Esophagus squamous epithelium (tissue), 5 donors: ENCODE measurements at regions not wholly inside any gene's neighbourhood (a gene's known extent, or its start where the extent isn't known, plus 50 kb on each side); places are given as distances from the start of the nearest gene placed in this dataset.

Source experiments
- DNase-seq: peaks from one replicate; lab custom pipeline; 2025; lab: John Stamatoyannopoulos, UW
- H3K27ac ChIP-seq, 4 donors: fragments of 200-600 bp; sonication (generic); one replicate each; pipeline ENCODE4 v1.5.1; 2016 to 2019; ENCODE audit warnings: mild to moderate bottlenecking in 1 of 4
- H3K27me3 ChIP-seq, 4 donors: fragments of 200-600 bp; sonication (generic); 1 replicate in 3 of 4; 2 replicates in 1 of 4; pipeline versions ENCODE4 v1.5.1 to v1.6.0; 2017 to 2021; ENCODE audit warnings: antibody characterized with exemption in 1 of 4
- H3K36me3 ChIP-seq, 3 donors: fragments of 200-600 bp; sonication (generic); one replicate each; pipeline ENCODE4 v1.5.1; 2016 to 2019
- H3K4me1 ChIP-seq, 3 donors: fragments of 200-600 bp; sonication (generic); one replicate each; pipeline ENCODE4 v1.5.1; 2017 to 2019
- H3K4me3 ChIP-seq, 4 donors: fragments of 200-600 bp; sonication (generic); 1 replicate in 3 of 4; 2 replicates in 1 of 4; pipeline ENCODE4 v1.5.1; 2016 to 2019; ENCODE audit warnings: mild to moderate bottlenecking in 2 of 4, moderate library complexity in 1 of 4
- H3K9me3 ChIP-seq, 3 donors: fragments of 200-600 bp; sonication (generic); one replicate each; pipeline ENCODE4 v1.5.1; 2016 to 2019
- CTCF ChIP-seq, 6 experiments: fragments of 450-650 bp in 4 of 6; fragments of 200-600 bp in 2 of 6; sonication (generic) in 2 of 6; IDR thresholded peaks; one replicate each; pipeline ENCODE4 v1.5.1; 2016 to 2019; ENCODE audit warnings: antibody characterized with exemption in 6 of 6, mild to moderate bottlenecking in 4 of 6, moderate library complexity in 4 of 6
- POLR2A ChIP-seq, 4 donors: fragments of 450-650 bp; IDR thresholded peaks; one replicate each; pipeline ENCODE4 v1.6.1; 2017; ENCODE audit warnings: antibody characterized with exemption in 4 of 4, mild to moderate bottlenecking in 4 of 4, moderate library complexity in 3 of 4
- WGBS, 2 donors: methylation state at CpG; one replicate each; pipeline ENCODE4 v1.1.5; 2018; 5-methylcytosine and 5-hydroxymethylcytosine counted together
- intact Hi-C: fragments of 100-400 bp; cut with DNase I; formaldehyde crosslinking; loops from one replicate; pipeline ENCODE4 v1.15.0; 2022
- donor health status: DM: yes; HTN: yes; CAD: no.

DNA sequence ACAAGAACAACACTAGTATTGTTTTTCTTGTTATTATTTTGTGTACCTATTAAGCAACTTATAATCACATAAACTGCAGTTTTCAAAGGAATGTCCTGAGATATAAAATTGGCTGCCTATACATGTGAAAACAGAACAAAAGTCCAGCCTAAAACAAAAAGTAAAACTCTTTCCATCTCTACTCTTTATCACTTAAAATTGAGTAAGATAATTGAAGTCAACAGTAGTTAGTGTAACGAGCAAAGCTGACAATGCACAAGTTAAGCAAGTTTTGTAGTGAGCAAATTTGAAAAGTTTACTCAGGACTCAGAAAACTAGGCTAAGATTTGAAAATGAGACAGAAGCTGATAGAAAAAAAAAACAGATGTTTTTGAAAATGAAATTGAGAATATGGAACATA, 941.4 kb upstream of the MAN1A1 start:
- Histone ChIP-seq H3K27me3 (no peaks in the 10 kb centered on the region), H3K36me3 (no peaks in the 10 kb centered on the region), H3K9me3 (no peaks in the 10 kb centered on the region), H3K4me1 (no peaks in the 10 kb centered on the region), H3K4me3 (no peak overlapping the region), H3K27ac (no peak overlapping the region)
- TF ChIP-seq POLR2A (IDR thresholded peaks at IDR 0.05) (no peak), CTCF (IDR thresholded peaks at IDR 0.05) (no peak)
- intact Hi-C loops: no loop called here
- WGBS, 2 donors: 30 to 31% methylated on average over 1 of the region's 1 CpG
- no peak for DNase-seq

- Histone ChIP-seq H3K4me3 (no peak overlapping the region), H3K9me3 (no peaks in the 10 kb centered on the region), H3K27me3 (no peaks in the 10 kb centered on the region), H3K27ac (no peak overlapping the region), H3K4me1 (no peaks in the 10 kb centered on the region), H3K36me3 (no peaks in the 10 kb centered on the region)
- WGBS, 2 donors: 74 to 82% methylated on average over 2 of the region's 2 CpGs
- intact Hi-C loops: no loop called here
- DNase-seq: no peak
- TF ChIP-seq POLR2A (IDR thresholded peaks at IDR 0.05) (no peak), CTCF (IDR thresholded peaks at IDR 0.05) (no peak)
These were observed 932.4 kb upstream of the MAN1A1 start for GRCh38 chr6:120282005-120282404.

DNA sequence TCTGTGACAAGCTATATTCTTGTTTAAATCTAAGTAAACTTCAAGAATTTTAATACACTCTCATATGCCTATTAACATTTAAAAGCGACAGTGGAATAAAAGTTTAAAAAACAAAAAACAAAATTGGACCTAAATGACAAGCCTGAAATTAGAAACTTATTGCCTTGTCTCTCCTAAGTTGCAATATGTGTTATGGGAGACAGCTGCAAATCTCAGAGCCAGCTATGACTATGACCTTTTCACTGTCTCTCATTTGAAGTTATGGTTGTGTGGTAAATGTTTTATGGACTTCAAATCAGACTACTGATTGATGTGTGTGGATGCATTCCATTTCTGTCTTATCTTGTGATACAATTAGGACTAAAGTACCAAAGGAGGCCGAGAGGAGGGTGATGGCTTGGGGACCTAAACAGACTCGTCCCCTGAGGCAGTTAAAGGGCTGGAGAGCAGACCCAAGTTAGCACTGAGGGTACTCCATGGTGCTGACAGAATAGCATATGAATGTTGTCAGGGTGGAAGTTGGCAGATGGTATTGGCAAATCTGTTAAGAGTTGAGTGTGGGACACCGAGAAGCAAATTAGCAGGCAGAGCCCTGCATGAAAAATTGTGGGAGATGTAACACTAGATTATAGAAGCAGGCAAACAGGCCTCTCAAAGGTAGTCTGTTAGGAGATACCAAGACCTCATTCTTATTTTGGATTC, 930.1 kb upstream of the MAN1A1 start:
- no peak for DNase-seq
- intact Hi-C loops: no loop called here
- Histone ChIP-seq H3K4me3 (no peak overlapping the region), H3K36me3 (no peaks in the 10 kb centered on the region), H3K27me3 (no peaks in the 10 kb centered on the region), H3K27ac (no peak overlapping the region), H3K9me3 (no peaks in the 10 kb centered on the region), H3K4me1 (no peaks in the 10 kb centered on the region)
- TF ChIP-seq POLR2A (IDR thresholded peaks at IDR 0.05): no peak
- no peak for TF ChIP-seq CTCF (IDR thresholded peaks at IDR 0.05)
- 46 to 56% methylated on average over 4 of the region's 4 CpGs for WGBS, 2 donors

GRCh38 chr6:120278689-120279396, 929.3 kb upstream of the MAN1A1 start:
- Histone ChIP-seq H3K27me3 (no peaks in the 10 kb centered on the region), H3K36me3 (no peaks in the 10 kb centered on the region), H3K9me3 (no peaks in the 10 kb centered on the region), H3K27ac (no peak overlapping the region), H3K4me3 (no peak overlapping the region), H3K4me1 (no peaks in the 10 kb centered on the region)
- no peak for TF ChIP-seq POLR2A (IDR thresholded peaks at IDR 0.05)
- whole genome bisulfite sequencing, 2 donors: 51 to 54% methylated on average over 2 of the region's 2 CpGs
- no peak for DNase-seq
- intact Hi-C loops: no loop called here

- no peak overlapping the region for H3K4me3 ChIP-seq
- no peaks in the 10 kb centered on the region for H3K36me3 ChIP-seq
- H3K27ac ChIP-seq: no peak overlapping the region
- H3K27me3 ChIP-seq: no peaks in the 10 kb centered on the region
- TF ChIP-seq CTCF (IDR thresholded peaks at IDR 0.05): no peak
- no peak for TF ChIP-seq POLR2A (IDR thresholded peaks at IDR 0.05)
- no peaks in the 10 kb centered on the region for H3K4me1 ChIP-seq
- intact Hi-C loops: no loop called here
- 48 to 55% methylated on average over 2 of the region's 2 CpGs for WGBS, 2 donors
- H3K9me3 ChIP-seq: no peaks in the 10 kb centered on the region
- no peak for DNase-seq
These were observed 925.0 kb upstream of the MAN1A1 start for GRCh38 chr6:120274547-120274946.
